ENCODE measurements at regions not wholly inside any gene's neighbourhood (a gene's known extent, or its start where the extent isn't known, plus 50 kb on each side); places are given as distances from the start of the nearest gene placed in this dataset.

DNA sequence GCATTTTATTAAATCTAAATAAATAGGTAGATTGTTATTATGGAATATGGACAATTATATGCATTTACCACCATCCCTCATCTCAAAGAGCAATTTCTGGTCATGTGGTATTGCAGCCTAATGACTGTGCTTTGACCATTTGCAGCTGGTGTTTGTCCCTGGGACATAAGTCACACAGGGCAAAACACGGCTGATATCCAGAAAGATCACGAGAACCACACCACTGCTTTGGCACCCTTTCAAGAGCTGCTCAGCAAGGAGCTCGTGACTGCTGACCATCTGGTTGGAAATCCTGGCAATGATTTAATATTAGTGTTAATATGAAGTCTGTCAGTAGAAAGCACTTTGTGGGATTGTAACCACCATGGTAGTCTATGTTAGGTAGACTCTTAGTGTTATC is 545.0 kb downstream of the GBA3 start:
- no peaks in the 10 kb centered on the region for H3K36me3 ChIP-seq
- no peak overlapping the region for H3K27ac ChIP-seq
- no peak overlapping the region for H3K4me3 ChIP-seq
- no peak for DNase-seq (ENCODE audit: low spot score in 2 of 2)
- H3K9me3 ChIP-seq, result no peaks in the 10 kb centered on the region
- intact Hi-C loops (cut with DNase I), result no loop called here
- TF ChIP-seq, protein P1, sequence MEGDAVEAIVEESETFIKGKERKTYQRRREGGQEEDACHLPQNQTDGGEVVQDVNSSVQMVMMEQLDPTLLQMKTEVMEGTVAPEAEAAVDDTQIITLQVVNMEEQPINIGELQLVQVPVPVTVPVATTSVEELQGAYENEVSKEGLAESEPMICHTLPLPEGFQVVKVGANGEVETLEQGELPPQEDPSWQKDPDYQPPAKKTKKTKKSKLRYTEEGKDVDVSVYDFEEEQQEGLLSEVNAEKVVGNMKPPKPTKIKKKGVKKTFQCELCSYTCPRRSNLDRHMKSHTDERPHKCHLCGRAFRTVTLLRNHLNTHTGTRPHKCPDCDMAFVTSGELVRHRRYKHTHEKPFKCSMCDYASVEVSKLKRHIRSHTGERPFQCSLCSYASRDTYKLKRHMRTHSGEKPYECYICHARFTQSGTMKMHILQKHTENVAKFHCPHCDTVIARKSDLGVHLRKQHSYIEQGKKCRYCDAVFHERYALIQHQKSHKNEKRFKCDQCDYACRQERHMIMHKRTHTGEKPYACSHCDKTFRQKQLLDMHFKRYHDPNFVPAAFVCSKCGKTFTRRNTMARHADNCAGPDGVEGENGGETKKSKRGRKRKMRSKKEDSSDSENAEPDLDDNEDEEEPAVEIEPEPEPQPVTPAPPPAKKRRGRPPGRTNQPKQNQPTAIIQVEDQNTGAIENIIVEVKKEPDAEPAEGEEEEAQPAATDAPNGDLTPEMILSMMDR (IDR thresholded peaks at IDR 0.05), result no peak
- H3K27me3 ChIP-seq, result no peaks in the 10 kb centered on the region
- H3K4me1 ChIP-seq, result no peaks in the 10 kb centered on the region

DNA sequence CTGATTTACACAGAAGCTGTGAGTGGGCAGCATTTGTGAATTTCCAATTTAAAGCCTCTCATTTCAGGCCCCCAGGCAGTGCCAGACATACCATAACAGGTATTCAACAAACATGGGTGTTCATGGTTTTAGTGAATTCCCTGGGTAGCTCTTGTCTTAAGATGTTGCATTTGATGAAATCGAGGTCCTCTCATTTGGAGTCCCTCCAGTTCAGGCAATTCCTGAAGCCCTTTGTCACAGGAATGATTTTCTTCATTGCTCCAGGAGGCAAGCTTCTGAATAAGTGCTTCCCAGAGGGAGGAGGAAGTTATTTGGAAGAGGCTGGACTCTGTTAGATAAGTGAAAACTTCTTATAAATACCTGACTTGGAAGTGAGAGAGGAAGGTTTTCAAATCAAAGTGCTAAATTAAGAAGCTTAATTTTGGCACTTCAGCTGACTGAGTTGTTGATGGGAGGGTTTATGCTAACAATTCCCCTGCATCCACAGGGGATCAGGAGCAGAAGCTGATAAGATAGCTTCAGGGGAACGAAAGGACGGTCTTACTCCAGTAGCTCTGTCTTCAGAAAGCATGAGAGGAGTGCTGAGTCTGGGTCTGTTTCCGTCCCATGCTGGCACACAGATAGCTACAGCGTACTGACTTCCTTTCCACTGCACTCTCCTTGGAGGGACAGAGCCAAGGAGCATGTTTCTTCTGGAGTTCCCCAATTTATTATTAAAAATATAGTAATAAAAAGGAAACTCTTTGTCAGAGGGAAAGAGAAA is 543.1 kb downstream of the GBA3 start:
- Histone ChIP-seq H3K4me1 (no peaks in the 10 kb centered on the region), H3K36me3 (no peaks in the 10 kb centered on the region)
- intact Hi-C loops (cut with DNase I), result no loop called here

DNA sequence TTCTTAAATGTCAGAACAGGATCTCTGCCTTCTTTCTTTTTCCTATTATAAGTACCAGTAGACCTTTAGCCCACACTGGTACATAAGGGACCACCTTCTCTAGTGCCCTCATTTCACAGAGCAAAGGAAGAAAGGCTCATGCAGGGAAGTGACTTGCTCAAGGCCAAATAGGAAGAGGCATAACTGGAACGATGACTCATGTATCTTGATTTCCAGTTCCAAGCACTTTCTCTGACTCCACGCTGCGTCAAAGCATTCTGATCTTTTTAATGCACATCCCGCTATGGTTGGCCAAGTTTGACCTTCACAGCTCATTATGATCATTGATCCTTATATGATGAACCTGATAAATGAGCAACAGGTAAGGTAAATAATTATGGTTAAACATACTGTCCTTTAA is 542.0 kb downstream of the GBA3 start:
- no peak for DNase-seq (ENCODE audit: low spot score in 2 of 2)
- no peak overlapping the region for H3K4me3 ChIP-seq
- intact Hi-C loops (cut with DNase I), result no loop called here
- TF ChIP-seq, protein P1 (IDR thresholded peaks at IDR 0.05), result no peak
- H3K4me1 ChIP-seq, result no peaks in the 10 kb centered on the region
- H3K9me3 ChIP-seq, result no peaks in the 10 kb centered on the region
- H3K36me3 ChIP-seq, result no peaks in the 10 kb centered on the region
- H3K27me3 ChIP-seq, result no peaks in the 10 kb centered on the region
- H3K27ac ChIP-seq, result no peak overlapping the region

More for the DNA sequence above, 543.1 kb downstream of the GBA3 start:
- DNase-seq (ENCODE audit: low spot score in 2 of 2), result no peak
- no peaks in the 10 kb centered on the region for H3K27me3 ChIP-seq
- H3K27ac ChIP-seq, result no peak overlapping the region
- TF ChIP-seq, protein P1 (IDR thresholded peaks at IDR 0.05), result no peak
- no peak overlapping the region for H3K4me3 ChIP-seq
- no peaks in the 10 kb centered on the region for H3K9me3 ChIP-seq

DNA sequence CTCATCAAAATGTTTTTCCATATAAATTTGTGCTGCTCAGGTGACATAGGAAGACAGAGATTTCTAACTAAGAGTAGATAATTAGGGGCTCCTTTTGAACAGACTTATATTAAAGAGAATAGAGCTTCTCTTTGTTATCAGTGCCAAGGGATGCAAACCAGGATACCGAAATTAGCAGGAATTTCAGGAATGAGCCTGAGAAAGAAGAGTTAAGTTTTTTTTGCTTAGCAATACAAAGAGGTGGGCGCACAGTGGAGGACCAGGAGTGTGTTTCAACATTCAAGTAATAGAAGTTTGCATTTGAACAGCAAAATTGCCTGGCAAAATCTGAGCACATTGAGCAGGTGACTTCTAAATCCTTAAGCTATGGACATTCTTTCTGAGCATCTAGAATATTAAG is 541.3 kb downstream of the GBA3 start:
- no peaks in the 10 kb centered on the region for H3K9me3 ChIP-seq
- TF ChIP-seq, protein P1 (IDR thresholded peaks at IDR 0.05), result no peak
- H3K36me3 ChIP-seq, result no peaks in the 10 kb centered on the region
- no peaks in the 10 kb centered on the region for H3K4me1 ChIP-seq
- no peak for DNase-seq (ENCODE audit: low spot score in 2 of 2)
- no peaks in the 10 kb centered on the region for H3K27me3 ChIP-seq
- intact Hi-C loops (cut with DNase I), result no loop called here
- no peak overlapping the region for H3K4me3 ChIP-seq
- H3K27ac ChIP-seq, result no peak overlapping the region

DNA sequence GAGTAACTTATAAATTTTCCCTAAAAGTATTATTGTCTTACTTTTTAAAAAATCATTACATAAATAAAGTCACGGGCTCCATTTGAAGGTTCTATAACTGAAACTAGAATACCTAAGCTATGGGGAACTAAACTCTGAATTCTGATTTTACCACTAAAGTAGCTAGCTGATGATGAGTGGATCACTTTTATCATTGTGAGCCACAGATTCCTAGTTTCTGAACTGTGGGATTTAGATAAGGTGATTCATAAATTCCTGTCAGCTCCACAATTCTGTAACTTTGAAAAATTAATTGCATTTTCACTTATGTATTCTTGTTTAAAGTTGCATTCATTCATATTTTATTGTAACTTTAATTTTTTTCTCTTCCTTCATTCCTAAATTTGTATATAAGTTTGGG is 540.9 kb downstream of the GBA3 start:
- Histone ChIP-seq H3K27ac (no peak overlapping the region), H3K4me3 (no peak overlapping the region), H3K4me1 (no peaks in the 10 kb centered on the region), H3K9me3 (no peaks in the 10 kb centered on the region), H3K27me3 (no peaks in the 10 kb centered on the region), H3K36me3 (no peaks in the 10 kb centered on the region)
- no peak for DNase-seq (ENCODE audit: low spot score in 2 of 2)
- TF ChIP-seq, protein P1 (IDR thresholded peaks at IDR 0.05), result no peak
- intact Hi-C loops (cut with DNase I), result no loop called here
